ENCODE measurements at regions not wholly inside any gene's neighbourhood (a gene's known extent, or its start where the extent isn't known, plus 50 kb on each side); places are given as distances from the start of the nearest gene placed in this dataset.
A peak's percentile ranks its signal among the peaks of the same experiment; 100 is the strongest.

GRCh38 chr4:102423375-102423774 is 77.8 kb upstream of the NFKB1 start:
- Histone ChIP-seq H3K36me3 (no peaks in the 10 kb centered on the region), H3K27ac (no peak overlapping the region), H3K27me3 (no peaks in the 10 kb centered on the region), H3K4me1 (ENCODE audit: control insufficient read depth in 1 of 2, insufficient read depth in 1 of 2, low read depth in 1 of 2, low read length in 1 of 2) (peaks cover 0 to 4% of the 10 kb centered on the region in 2 experiments), H3K9me3 (no peaks in the 10 kb centered on the region), H3K4me3 (ENCODE audit: low read depth in 1 of 2, low read length in 1 of 2) (no peak overlapping the region)
- no peak for TF ChIP-seq CTCF (IDR thresholded peaks at IDR 0.05)

DNA sequence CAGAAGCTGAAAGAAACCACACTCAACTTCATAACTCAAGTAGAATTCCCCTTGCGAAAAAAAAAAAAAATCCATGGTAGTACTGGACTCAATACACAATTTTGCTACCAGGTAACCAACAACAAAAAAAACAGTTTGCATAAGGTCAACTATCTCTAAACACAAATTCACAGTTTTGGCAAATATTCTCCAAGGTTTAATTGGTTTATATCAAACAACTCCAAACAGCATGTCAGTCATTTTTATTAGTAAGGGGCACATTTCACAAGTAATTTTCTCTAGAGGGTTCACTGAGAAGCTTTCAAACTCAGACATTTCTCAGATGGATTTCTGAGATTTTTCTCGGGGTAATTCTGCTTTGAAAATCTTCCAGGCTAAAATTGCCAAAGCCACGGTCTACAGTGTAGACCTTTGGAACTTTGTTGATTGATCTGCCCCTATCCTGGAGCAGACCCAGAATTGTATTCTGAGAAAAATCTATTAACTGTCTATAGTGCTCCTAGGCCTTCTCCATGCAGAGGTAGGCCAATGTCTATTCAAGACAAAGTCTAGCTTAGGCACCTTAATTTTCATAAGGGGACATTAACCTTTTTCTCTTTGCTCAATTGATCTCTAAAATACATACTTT is 73.7 kb upstream of the NFKB1 start:
- H3K4me1 ChIP-seq (ENCODE audit: control insufficient read depth in 1 of 2, insufficient read depth in 1 of 2, low read depth in 1 of 2, low read length in 1 of 2) = peaks cover 5 to 11% of the 10 kb centered on the region in 2 experiments
- TF ChIP-seq CTCF (IDR thresholded peaks at IDR 0.05) = no peak
- H3K27me3 ChIP-seq = no peaks in the 10 kb centered on the region
- no peaks in the 10 kb centered on the region for H3K36me3 ChIP-seq
- H3K27ac ChIP-seq = no peak overlapping the region
- no peaks in the 10 kb centered on the region for H3K9me3 ChIP-seq
- H3K4me3 ChIP-seq (ENCODE audit: low read depth in 1 of 2, low read length in 1 of 2) = no peak overlapping the region

GRCh38 chr4:102428122-102428521 is 73.0 kb upstream of the NFKB1 start:
- Histone ChIP-seq H3K4me1 (ENCODE audit: control insufficient read depth in 1 of 2, insufficient read depth in 1 of 2, low read depth in 1 of 2, low read length in 1 of 2) (peaks cover 5 to 8% of the 10 kb centered on the region in 2 experiments), H3K27ac (no peak overlapping the region), H3K36me3 (no peaks in the 10 kb centered on the region), H3K27me3 (no peaks in the 10 kb centered on the region), H3K4me3 (ENCODE audit: low read depth in 1 of 2, low read length in 1 of 2) (no peak overlapping the region), H3K9me3 (no peaks in the 10 kb centered on the region)
- no peak for TF ChIP-seq CTCF (IDR thresholded peaks at IDR 0.05)

DNA sequence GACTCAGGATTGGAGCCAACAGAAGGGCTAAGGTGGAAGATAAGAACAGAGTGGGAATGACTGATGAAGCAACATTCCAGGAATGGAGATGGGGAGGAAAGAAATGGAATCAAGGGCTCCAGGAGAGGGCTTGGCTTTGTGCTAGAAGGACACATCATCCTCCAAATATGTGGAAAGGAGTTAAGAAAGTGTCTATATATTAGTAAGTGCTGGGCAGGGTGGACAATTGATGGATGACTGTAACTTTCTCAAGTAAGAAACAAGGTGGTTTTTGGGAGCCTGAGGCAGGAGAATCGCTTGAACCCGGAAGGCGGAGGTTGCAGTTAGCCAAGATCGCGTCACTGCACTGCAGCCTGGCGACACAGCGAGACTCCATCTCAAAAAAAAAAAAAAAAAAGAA is 71.6 kb upstream of the NFKB1 start:
- peaks cover 5 to 8% of the 10 kb centered on the region in 2 experiments for H3K4me1 ChIP-seq (ENCODE audit: control insufficient read depth in 1 of 2, insufficient read depth in 1 of 2, low read depth in 1 of 2, low read length in 1 of 2)
- TF ChIP-seq CTCF (IDR thresholded peaks at IDR 0.05) = no peak
- no peaks in the 10 kb centered on the region for H3K9me3 ChIP-seq
- H3K27me3 ChIP-seq = no peaks in the 10 kb centered on the region
- no peak overlapping the region for H3K4me3 ChIP-seq (ENCODE audit: low read depth in 1 of 2, low read length in 1 of 2)
- no peak overlapping the region for H3K27ac ChIP-seq
- no peaks in the 10 kb centered on the region for H3K36me3 ChIP-seq

GRCh38 chr4:102430461-102430910 is 70.7 kb upstream of the NFKB1 start:
- no peaks in the 10 kb centered on the region for H3K36me3 ChIP-seq
- no peak overlapping the region for H3K27ac ChIP-seq
- H3K27me3 ChIP-seq = no peaks in the 10 kb centered on the region
- peak overlapping the region; percentile 60 to 67 for H3K4me3 ChIP-seq (ENCODE audit: low read depth in 1 of 2, low read length in 1 of 2)
- H3K9me3 ChIP-seq = no peaks in the 10 kb centered on the region
- H3K4me1 ChIP-seq (ENCODE audit: control insufficient read depth in 1 of 2, insufficient read depth in 1 of 2, low read depth in 1 of 2, low read length in 1 of 2) = peaks cover 5 to 8% of the 10 kb centered on the region in 2 experiments
- TF ChIP-seq CTCF (IDR thresholded peaks at IDR 0.05) = no peak
